ENCODE measurements at regions not wholly inside any gene's neighbourhood (a gene's known extent, or its start where the extent isn't known, plus 50 kb on each side); places are given as distances from the start of the nearest gene placed in this dataset.
A peak's percentile ranks its signal among the peaks of the same experiment; 100 is the strongest.

DNA sequence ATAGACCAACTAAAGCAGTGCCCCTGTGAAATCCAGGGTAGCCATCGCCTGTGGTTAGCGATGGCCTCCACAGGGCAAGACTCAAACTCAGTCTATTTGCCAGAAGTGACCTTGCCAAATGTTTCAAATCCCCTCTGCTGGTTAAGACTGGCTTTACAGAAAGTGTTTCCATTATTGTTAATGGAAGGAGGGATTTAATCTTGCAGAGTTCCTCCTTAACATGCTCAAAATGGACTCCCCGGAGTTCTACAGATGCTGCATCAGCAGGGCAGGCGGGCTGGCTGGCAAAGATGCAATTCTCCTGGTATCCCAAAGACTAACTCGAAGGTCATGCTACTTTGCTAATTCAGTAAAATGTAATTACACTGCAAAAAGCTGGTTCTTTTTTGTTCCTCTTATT lies 313.0 kb upstream of the SLC7A11 start:
- peak; percentile 39 for DNase-seq

DNA sequence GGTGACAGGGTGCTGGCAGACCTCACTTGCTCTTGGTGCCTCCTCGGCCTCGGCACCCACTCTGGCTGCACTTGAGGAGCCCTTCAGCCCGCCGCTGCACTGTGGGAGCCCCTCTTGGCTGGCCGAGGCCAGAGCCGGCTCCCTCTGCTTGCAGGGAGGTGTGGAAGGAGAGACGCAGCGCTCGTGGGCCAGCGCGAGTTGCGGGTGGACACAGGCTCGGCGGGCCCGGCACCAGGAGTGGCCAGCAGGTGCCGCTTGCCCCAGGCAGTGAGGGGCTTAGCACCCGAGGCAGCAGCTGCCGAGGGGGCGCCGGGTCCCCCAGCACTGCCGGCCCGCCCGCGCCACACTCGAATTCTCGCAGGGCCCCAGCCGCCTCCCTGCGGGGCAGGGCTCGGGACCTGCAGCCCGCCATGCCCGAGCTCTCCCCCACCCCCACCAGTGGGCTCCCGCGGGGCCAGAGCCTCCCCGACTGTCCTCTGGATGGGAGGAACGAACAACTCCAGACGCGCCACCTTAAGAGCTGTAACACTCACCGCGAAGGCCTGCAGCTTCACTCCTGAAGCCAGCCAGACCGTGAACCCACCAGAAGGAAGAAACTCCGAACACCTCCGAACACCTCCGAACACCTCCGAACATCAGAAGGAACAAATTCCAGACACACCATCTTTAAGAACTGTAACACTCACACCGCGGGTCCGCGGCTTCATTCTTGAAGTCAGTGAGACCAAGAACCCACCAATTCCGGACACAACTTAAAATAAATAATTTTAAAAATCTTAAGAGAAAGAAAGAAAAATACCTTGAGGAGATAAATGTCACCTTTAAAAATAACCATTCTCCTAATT lies 311.1 kb upstream of the SLC7A11 start:
- DNase-seq: no peak

DNA sequence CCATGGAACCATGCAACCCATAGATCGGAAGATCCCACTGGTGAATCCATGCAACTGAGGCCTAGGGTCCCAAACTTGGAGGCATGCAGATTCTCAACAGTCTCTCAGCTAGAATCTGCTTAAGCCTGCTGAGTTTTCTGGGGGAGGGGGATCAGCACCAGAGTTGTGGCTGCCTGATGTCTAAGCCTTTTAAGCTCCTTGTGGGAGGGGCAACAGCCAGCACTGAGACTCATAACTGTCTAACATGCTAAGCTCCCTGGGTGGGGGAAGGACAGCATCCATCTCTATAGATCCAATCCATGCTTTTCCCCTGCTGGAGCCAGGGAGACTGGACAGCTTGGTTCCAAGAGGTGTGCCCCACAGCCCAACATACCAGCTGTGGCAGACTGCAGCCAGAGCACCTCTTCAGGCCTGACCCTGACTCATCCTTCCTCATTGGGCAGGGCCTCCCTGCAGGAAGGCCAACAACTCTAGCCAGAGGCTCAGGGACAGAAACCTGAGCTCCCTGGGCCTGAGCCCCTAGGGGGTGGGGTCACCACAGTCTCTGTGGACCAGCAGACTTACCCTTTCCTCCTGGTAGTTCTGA lies 300.1 kb upstream of the SLC7A11 start:
- no peak for DNase-seq

DNA sequence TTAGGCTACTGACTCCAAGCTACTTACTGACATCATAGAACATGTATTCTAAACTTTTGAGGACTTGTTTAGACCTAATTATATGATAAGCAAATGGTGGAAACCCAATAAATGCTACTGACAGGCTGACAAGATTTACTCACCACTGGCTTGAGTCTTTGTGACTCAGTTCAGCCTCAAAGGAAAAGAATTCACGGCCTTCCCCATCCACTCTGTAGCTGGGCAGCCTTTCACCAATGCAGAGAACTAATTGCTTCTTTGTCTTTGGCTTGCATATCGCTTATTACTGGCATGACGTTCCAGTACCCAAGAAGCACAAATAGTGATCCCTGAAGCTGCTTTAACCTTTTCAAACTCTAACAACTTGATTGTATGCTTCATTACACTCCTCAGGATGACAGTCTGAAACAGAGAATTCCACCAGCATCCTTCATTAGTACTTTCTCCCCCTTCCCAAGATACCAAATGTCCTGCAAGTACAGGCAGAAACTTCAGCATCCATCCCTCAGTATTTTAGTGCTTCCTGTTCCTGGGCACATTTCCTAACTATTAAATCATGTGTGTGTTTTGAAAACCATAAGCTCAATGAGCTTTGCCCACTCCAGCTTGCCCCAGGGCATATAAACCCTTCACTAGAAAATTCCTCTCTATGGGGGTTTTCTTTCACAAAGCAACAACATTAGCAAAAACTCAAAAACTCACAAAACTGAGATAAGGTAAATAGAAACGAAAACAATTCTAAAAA lies 298.1 kb upstream of the SLC7A11 start:
- DNase-seq: no peak

DNA sequence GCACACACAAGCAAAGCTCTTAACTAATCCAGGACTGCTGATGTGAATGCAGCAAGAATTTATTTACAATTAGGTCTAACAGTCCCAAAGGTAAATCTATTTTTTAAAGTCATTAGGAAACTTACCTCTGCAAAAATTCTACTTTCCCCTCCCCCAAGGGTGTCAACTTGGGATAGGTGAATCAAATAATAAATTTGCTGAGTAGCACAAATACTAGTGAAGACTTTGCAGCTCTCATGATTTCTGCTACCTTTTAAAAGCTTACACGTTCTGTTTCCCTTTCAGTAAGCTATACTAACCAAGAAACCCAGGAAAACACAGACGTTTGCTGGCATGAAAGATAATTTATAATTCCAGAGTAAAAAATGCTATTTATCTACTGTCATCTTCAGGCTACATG lies 296.6 kb upstream of the SLC7A11 start:
- DNase-seq: no peak

DNA sequence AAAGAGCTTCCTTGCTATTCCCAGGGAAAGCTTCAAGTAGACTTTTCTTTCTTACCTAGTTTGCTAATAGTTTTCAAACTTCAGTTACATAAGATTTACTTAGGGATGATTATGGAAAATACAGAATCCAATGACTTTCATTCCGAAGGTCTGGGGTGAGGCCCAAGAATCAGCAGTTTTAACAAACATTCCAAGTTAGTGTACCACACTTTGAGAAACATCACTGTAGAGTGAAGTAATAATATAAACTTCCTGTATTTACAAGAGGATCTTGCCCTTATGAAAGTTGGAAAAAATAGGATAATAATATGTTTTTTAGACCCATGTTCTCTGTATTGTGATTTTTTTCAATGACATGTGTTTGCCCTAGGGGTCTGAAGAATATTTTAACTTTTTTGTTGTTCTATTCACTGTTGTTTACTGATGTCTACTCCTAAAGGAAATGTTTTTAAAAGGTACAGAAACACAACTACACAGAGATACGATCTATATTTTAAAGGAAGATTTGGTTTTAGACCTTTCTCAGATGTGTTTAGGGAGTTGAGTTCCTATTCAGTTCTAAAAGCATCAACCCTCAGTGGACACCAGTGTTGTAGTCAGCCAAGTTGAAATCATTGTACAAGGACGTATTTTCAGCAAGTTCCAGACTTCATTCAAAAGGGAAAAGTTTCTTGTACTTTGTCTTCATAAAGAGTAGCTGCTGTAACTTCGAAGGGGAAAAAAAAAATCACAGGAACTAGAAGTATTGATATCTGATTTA lies 295.8 kb upstream of the SLC7A11 start:
- DNase-seq: no peak

DNA sequence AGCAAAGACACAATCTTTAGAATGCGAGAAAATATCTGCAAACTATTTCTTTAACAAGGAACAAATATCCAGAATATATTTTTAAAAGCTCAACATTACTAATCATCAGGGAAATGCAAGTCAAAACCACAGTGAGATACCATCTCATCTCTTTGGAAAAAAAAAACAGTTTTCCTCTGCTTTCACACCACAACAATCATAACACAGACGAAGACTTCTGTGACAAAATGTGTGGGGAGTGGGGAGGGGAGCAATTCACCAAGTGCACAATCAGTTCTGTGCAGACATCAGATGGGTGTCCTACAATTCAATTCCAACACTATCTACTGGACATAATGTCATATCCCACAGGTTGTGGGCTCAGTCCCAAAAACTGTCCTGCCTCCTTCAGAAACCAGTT lies 293.2 kb upstream of the SLC7A11 start:
- no peak for DNase-seq

DNA sequence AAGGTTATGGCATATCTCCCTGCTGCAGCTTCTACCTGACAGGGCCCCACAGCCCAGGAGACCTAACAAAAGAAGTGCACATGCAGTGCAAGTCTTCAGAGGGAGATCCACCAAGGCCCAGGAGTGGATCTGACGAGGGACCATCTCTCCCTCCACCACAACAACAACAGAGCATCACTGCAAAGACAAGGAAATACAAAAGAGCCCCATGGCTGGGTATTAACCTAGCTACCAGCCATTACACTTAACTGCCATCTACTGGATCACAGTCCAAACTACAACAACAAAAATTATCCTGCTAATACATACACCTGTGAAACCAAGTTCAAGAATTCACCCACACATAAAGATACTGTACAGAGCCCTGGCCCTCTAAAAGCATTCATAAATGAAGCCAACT lies 280.2 kb upstream of the SLC7A11 start:
- DNase-seq: peak; percentile 1

DNA sequence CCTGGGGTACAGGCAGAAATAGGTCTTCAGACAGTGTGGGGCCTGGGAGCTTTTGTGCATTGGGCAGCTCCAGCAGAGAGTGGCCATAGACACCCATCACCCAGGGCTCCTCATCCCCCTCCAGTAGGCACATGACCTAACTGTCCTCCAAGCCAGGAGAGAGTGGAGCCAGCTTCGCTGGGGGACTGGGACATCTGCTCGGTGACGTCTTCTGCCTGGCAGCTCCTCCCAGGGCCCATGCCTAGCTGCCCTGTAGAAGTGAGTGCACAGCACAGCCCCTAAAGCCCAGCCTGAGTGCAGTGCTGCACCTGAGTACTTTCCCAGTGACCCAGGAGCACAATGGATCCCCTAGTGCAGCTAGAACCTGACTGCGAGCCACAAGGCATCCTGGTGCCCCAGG lies 279.7 kb upstream of the SLC7A11 start:
- DNase-seq: no peak

DNA sequence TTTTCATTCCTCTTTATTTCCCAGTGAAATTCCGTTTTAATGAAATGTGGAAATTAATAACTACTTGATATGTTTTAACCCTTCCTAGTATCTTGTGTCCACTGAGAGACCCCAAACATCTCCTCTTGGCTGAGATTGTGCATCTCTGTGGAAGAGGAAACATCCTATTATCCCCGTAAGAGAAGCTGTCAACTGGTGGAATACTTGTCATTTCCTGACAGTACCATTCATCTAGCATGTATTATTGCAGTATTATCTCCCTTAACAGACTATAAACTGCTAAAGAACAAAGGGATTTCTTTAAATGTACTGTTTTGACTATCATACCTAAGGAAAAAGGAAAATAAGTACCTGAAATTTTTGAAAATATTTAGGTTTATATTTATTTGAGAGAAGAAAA lies 277.3 kb upstream of the SLC7A11 start:
- no peak for DNase-seq

DNA sequence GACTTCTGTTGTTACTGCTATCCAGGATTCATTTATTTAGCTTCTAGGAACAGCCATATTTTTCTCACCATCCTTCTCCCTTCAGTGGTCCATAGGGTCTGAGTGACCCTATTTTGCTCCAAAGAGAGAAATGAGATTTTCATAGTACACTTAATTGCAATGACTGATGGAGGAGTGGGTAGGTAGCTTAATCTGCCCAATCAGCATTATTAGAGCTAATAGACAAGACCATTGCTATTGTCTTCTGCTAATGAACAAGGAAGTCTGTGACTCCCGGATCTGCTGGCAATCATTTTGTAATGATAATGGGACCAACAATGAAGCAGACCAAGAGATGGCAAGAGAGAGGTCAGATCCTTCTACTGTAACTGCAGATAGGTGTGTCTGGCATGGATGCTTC lies 271.4 kb upstream of the SLC7A11 start:
- no peak for DNase-seq

DNA sequence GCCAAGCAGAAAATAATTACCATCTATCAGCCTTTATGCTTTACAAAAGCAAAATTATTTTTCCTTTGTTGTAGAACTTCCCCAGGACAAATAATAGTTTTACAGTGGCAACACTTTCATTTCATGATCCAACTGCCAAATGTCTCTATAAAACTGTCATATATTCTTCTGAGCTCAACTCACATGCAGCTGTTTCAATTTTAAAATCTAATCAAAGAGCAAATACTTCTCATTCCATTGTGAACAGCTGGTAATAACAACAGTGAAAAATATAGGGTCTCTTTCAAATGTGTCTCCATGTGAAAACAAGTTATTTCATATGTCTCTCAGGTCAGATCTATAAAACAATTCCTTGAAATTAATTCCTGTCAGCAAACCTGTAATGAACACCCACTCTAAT lies 270.6 kb upstream of the SLC7A11 start:
- no peak for DNase-seq

DNA sequence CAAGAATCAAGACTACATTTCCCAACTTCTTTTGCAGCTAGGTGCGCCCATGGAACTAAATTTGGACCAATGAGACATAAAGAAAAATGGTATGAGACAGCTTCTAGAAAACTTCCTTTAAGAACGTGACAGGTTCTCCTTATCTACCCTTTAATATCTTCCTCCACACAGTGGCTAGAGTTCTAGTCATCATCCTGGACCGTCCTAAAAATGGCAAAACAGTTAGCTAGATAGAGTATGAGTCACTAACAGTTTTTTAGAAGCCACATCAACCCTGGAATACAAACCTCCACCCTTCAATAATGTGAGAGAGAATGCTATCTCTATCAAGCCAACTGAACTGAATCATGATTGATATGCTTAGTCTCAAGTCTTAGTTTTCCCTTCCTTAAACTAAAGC lies 267.9 kb upstream of the SLC7A11 start:
- no peak for DNase-seq

DNA sequence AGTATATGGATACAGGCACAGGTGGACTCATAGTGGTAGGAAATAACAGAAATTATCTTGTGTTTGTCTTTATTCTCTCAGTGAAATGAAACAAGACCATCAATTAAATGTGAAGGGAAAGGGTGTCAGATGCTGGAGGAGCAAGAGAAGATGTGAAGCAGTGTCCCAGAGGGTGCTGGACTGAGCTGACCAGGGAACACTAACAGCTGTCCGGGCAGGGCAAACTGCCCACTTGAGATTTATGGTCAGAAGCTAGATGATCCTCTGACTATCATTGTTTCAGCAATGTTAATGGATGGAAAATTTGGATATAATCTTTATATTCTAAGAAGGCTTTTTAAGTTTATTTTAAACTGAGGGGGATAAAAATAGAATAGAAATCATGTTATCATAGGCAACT lies 267.2 kb upstream of the SLC7A11 start:
- DNase-seq: no peak

DNA sequence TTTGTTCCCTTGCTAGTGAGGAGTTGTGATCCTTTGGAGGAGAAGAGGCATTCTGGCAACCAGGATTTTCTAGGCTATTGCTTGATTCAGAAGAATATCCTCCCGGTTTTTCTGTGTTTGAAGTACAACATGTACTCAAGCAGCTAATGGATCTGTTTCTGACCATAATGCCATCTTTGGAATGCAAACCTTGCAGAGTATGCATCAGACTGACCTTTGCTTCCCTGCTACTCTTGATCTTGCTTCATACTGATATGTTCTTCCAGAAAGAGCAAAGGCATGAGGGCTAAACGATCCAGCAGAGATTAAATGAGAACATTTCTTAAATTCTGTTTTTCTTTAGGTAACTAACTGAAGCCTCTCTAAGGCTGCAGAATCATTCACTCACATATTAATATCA lies 265.4 kb upstream of the SLC7A11 start:
- no peak for DNase-seq

DNA sequence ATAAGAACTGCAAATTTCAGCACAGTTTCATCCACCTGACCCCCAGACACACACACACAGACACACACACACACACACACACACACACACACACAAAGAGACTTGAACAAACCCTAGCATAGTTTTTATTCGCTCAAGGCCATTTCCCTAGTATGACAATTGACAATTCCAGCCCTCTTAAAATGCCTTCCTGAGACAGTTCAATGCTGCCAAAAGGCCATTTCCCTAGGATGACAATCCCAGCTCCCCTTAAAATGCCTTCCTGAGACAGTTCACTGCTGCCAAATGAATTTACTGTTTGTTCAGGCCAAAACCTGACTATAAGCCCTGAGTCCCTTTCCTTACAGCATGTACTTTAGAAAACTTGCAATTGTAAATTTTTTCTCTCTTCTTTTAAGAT lies 259.5 kb upstream of the SLC7A11 start:
- no peak for DNase-seq

DNA sequence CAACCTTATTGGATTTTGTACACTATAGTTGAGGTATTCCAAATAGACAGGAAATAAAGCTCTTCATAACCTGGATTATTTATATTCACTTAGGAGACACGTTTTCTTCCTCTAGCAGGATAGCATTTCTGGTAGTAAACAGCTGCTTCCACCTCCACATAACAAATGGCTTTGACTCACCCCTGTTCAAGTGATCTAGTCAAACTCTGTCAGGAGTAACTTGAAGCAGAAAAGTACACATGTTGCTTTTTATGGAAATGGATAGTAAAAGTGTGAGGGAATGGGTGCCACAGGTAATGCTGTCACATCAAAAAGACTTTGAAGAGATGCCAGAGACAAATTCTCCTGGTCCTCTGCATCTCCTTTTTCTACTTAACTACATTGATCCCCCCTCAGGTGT lies 258.7 kb upstream of the SLC7A11 start:
- DNase-seq: no peak

DNA sequence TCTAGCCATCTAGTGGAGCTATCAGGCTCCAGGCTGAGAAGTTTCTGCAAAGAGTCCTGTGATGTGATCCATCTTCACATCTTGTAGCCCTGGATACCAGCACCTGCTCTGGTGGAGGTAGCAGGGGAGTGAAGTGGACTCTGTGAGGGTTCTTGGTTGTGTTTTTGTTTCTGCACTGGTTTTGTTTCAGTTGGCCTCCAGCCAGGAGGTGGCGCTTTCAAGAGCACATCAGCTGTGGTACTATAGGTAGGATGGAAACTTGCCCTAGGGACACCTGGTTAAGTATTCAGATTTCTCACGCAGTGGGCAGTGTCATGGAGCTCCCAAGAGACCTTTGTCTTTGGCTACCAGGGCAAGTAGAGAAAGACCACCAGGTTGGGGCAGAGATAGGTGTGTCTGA lies 257.5 kb upstream of the SLC7A11 start:
- DNase-seq: no peak

DNA sequence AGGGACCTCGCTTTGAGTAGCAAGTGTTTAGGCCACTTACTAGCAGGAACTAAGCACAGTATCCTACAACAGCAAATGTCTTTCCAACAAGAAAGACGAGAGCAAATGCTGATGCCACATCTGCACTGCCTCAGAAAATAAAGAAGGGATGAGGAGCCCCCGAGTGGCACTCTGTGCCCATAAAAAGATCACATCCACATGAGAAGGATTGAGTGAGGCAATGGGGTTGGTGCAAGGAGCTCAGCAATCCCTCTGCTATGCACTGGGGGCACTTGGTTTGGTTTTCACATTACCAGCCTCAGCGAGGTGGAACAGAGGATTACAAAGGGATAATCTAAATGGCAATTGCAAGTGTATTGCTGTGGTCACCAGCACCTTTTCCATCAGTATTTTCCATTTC lies 252.8 kb upstream of the SLC7A11 start:
- peak; percentile 74 for DNase-seq

DNA sequence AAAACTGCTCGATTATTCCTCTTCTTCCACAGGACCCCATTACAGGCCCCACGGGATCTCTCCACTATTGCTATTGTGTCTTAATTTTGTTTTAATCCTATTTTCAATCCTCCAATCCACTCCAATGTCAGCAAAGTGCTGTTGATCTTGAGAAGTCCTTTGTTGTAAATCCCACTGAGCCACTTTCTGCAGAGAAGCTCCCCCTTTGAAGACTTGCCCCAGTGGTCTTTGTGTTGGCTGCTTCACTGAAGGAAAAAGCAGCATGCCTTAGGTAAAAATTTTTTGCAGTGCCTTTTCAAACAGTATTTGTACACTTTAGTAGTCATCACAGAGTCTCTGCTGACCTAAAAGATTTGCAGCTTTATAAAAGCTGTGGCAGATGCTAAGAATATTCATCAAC lies 252.0 kb upstream of the SLC7A11 start:
- no peak for DNase-seq

DNA sequence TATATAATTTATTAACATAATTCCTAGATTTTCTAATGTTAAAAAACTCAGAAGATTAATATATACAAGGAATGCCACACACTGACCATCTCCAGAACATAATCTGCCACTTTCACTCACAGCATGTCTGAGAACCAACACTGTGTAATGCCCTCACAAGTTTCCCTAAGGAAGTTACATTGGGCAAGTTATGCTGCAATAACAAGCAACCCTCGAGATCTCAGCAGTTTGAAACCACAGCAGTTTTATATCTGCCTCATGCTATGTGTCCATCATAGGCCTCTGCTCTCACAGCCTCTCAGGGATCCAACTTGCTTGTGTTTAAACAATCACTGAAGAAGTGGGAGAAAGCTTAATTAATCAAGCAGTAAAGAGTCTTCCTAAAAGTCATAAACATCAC lies 250.0 kb upstream of the SLC7A11 start:
- no peak for DNase-seq

DNA sequence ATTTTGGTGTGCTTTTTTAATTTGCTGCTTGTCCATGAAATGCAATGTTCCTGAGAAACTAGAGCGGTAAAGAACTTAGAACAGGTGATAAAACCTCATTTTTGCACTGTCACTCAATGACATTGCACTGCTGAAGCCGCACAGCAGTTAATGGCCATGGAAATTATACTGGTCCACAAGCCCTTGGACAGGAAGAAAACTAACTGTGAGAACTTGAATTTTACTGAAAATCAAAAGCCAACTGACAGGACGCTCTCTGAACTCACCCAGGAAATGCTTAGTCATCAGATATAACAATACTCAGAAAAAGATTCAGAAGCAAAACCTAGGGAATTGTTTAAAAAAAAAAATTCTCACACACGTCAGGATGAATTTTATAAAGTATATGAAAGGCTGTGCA lies 246.4 kb upstream of the SLC7A11 start:
- DNase-seq: no peak

DNA sequence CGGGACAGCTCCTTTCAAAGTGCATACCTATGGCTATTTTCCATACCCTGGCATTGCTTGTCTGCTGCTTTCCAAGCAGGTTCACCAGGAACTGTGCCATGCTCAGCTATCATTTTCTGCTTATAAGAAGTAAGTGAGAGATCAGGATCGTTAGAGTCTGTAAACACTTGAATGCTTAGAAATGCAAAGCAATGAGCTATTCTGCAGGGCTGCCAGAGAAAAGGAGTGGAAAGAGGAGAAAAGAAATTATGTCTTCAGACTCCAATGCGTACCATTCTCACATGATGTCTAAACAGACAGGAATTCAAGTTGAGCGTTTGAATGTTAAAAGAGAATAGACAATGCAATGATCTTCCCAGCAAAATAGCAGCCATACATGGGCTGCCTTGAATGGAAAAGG lies 245.5 kb upstream of the SLC7A11 start:
- DNase-seq: no peak

DNA sequence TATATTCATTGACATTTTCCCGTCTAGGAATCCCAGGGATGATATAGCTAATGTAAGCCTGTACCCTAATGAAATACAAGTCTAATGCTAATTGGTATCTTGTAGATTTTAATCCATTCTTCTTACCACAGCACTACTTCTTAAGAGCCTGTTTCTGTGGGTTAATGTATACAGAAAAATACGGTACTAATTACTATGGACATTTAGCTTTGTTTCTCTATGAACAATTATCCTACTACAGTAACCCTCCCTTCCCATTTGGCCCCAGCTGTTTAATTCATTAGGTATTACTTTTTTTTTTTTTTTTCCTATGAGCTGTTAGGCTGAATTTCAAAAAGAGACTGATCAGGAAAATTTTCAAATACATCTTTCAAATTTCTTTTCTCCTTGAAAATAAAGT lies 245.1 kb upstream of the SLC7A11 start:
- DNase-seq: peak; percentile 12

All from NCI-H146 (cell line).